Psoas muscle (tissue), 7 donors: ENCODE measurements at regions not wholly inside any gene's neighbourhood (a gene's known extent, or its start where the extent isn't known, plus 50 kb on each side); places are given as distances from the start of the nearest gene placed in this dataset.

Experiments
- ATAC-seq, 4 donors: fragments of 200-7000 bp; cut with Tn5 transposase; one replicate each; pipeline ENCODE4 v1.9.1; 2020; ENCODE audit warnings: moderate library complexity in 3 of 4, mild to moderate bottlenecking in 2 of 4
- DNase-seq, 2 donors: peaks; one replicate each; pipeline ENCODE4 v3.0.0-alpha.2; 2020
- H3K27ac ChIP-seq: fragments of 200-600 bp; one replicate; pipeline ENCODE4 v1.8.0; 2022
- H3K27me3 ChIP-seq, 3 donors: fragments of 200-600 bp in 1 of 3; one replicate each; pipeline versions ENCODE4 v1.6.1 to v1.8.0; 2013 to 2022; ENCODE audit warnings: low read length in 2 of 3, mild to moderate bottlenecking in 2 of 3, moderate library complexity in 1 of 3; ENCODE audit not compliant: insufficient read depth in 3 of 3
- H3K36me3 ChIP-seq, 2 donors: fragments of 200-600 bp in 1 of 2; one replicate each; pipeline versions ENCODE4 v1.6.1 to v1.8.0; 2013 to 2022; ENCODE audit warnings: low read depth in 1 of 2, mild to moderate bottlenecking in 1 of 2, moderate library complexity in 1 of 2; ENCODE audit not compliant: insufficient read depth in 1 of 2
- H3K4me1 ChIP-seq: fragments of 200-600 bp; one replicate; pipeline ENCODE4 v1.8.0; 2022
- H3K4me3 ChIP-seq: fragments of 200-600 bp; one replicate; pipeline ENCODE4 v1.8.0; 2022; ENCODE audit warnings: mild to moderate bottlenecking
- H3K9me3 ChIP-seq: fragments of 200-600 bp; one replicate; pipeline ENCODE4 v1.8.0; 2022
- CTCF ChIP-seq: fragments of 200-600 bp; IDR thresholded peaks from one replicate; pipeline ENCODE4 v1.8.0; 2022; ENCODE audit warnings: antibody characterized with exemption
- WGBS, 3 donors: extraction: QIAGEN DNeasy Blood & Tissue Kit; methylation state at CpG; one replicate each; pipeline versions ENCODE4 v1.1.6 to v1.1.7; 2013; 5-methylcytosine and 5-hydroxymethylcytosine counted together
- intact Hi-C, 2 donors: fragments of 100-400 bp; cut with DNase I; formaldehyde crosslinking; loops; one replicate each; pipeline versions ENCODE4 v1.11.0 to v1.14.2; 2022
- donor health status: healthy with polysubstance abuse.
- donor health status: DM: no; HTN: no; CAD: no; lungs with moderate emphysema.
- donor health status: Bipolar disorder and iron deficiency.
- donor health status: healthy.
- donor health status: DM: yes; HTN: yes; CAD: no.
- donor health status: DM: no; HTN: no; CAD: no.
- donor health status: DM: yes; HTN: yes; CAD: no.

DNA sequence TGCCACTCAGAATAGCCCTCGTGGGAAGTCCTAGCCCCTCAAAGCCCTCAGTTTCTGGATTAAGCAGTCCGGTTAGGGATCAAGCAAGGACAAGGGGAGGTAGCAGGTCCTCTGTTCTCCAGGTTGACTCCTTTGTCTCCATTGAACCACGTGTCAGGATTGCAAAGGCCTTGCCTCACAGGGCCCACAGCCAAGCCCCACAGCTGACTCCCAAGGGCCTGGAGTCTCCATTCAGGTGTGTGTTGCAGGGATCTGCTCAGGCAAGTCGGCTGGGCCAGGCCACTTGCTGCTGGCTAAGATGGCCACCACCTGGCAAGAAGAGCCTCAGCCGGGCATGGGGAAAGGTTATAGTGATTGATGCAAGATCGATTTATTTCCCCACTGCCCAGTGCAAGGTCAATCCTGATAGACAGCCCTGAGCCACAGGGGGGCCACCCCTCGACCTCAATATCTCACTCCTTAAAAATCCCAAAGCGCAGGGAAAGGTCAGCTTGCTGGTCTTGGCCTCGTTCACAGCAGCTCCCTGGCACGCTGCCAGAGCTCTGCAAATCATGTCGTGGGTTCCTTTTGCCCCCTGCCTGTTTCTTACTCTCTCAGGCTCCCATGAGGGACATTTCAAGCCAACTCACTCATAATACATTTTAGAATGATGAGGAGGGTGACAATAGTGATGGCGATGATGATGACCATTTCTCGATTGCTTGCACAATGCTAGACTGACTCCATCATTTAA, 75.9 kb downstream of the EDN3 start:
- Histone ChIP-seq H3K4me3 (no peak overlapping the region), H3K27ac (no peak overlapping the region), H3K9me3 (no peaks in the 10 kb centered on the region), H3K27me3 (peaks cover 0 to 18% (median 4%) of the 10 kb centered on the region in 3 donors), H3K36me3 (no peaks in the 10 kb centered on the region), H3K4me1 (no peaks in the 10 kb centered on the region)
- 65 to 72% (median 66%) methylated on average over 13 of the region's 13 CpGs for WGBS, 3 donors
- intact Hi-C loops, result no loop called here
- ATAC-seq (no peak), DNase-seq (no peak)
- no peak for TF ChIP-seq CTCF

DNA sequence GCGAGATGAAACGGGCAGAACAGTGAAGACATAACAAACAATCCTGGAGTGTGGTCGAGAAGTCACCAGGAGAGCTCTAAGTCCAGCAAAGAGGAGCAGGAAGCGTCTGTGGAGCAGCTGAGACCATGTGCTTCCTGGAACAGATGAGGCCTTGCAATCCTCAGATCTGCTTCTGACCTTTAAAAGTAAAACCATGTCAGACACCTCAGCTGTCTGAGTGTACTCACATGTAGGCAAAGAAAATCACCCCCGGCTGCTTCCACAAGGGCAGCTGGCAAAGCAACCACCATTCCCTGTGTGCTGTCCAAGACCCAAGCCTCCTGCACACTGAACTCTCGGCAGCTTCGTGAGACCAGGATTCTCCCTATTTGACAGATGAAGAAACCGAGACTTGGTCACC, 76.6 kb downstream of the EDN3 start:
- WGBS, 3 donors, result 44 to 60% (median 47%) methylated on average over 8 of the region's 8 CpGs
- no peaks in the 10 kb centered on the region for H3K4me1 ChIP-seq
- H3K4me3 ChIP-seq, result no peak overlapping the region
- intact Hi-C loops, result no loop called here
- TF ChIP-seq CTCF, result no peak
- no peaks in the 10 kb centered on the region for H3K36me3 ChIP-seq
- no peak overlapping the region for H3K27ac ChIP-seq
- DNase-seq (no peak), ATAC-seq (no peak)
- no peaks in the 10 kb centered on the region for H3K9me3 ChIP-seq
- peaks cover 0 to 26% (median 8%) of the 10 kb centered on the region in 3 donors for H3K27me3 ChIP-seq

GRCh38 chr20:59377842-59378241, 77.4 kb downstream of the EDN3 start:
- no peak for ATAC-seq
- intact Hi-C loops, result no loop called here
- no peaks in the 10 kb centered on the region for H3K36me3 ChIP-seq
- no peaks in the 10 kb centered on the region for H3K4me1 ChIP-seq
- no peak overlapping the region for H3K27ac ChIP-seq
- H3K9me3 ChIP-seq, result no peaks in the 10 kb centered on the region
- TF ChIP-seq CTCF, result no peak
- DNase-seq, result no peak
- peaks cover 0 to 31% (median 11%) of the 10 kb centered on the region in 3 donors for H3K27me3 ChIP-seq
- H3K4me3 ChIP-seq, result no peak overlapping the region
- 76 to 88% (median 84%) methylated on average over 3 of the region's 3 CpGs for WGBS, 3 donors

GRCh38 chr20:59378396-59378795, 78.0 kb downstream of the EDN3 start:
- Histone ChIP-seq H3K4me3 (no peak overlapping the region), H3K27me3 (peaks cover 0 to 35% (median 13%) of the 10 kb centered on the region in 3 donors), H3K4me1 (no peaks in the 10 kb centered on the region), H3K36me3 (no peaks in the 10 kb centered on the region), H3K9me3 (no peaks in the 10 kb centered on the region), H3K27ac (no peak overlapping the region)
- WGBS, 3 donors, result 92 to 100% (median 97%) methylated on average over 1 of the region's 1 CpG
- ATAC-seq, result no peak
- no peak for TF ChIP-seq CTCF
- DNase-seq, result no peak
- intact Hi-C loops, result no loop called here

- ATAC-seq (no peak), DNase-seq (no peak)
- H3K9me3 ChIP-seq, result no peaks in the 10 kb centered on the region
- 81 to 88% (median 83%) methylated on average over 5 of the region's 5 CpGs for WGBS, 3 donors
- H3K27ac ChIP-seq, result no peak overlapping the region
- peaks cover 0 to 36% (median 13%) of the 10 kb centered on the region in 3 donors for H3K27me3 ChIP-seq
- H3K4me3 ChIP-seq, result no peak overlapping the region
- no peaks in the 10 kb centered on the region for H3K4me1 ChIP-seq
- TF ChIP-seq CTCF, result no peak
- H3K36me3 ChIP-seq, result no peaks in the 10 kb centered on the region
- intact Hi-C loops, result no loop called here
Measured at GRCh38 chr20:59378966-59379365, 78.6 kb downstream of the EDN3 start.
